ENCODE measurements at regions not wholly inside any gene's neighbourhood (a gene's known extent, or its start where the extent isn't known, plus 50 kb on each side); places are given as distances from the start of the nearest gene placed in this dataset.

DNA sequence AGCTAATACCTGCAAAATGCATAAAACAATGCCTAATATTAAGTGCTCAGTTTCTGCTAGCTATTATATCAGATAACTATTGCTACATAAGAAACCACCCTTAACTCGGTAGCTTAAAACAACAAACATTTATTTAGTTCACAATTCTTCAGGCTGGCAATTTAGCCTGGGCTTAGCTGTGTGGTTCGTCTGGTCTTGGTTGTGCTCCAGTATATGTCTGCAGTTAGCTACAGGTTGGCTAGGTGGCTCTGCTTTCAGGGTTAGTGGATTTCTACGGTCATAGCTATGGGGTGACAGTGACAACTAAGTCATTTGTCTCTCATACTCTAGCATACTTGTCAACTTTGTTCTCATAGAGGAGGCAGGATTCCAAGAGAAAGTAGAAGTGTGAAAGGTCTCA lies 61.8 kb upstream of the NRP1 start:
- Mint-ChIP-seq H3K36me3 (ENCODE audit: insufficient read depth in 1 of 3, low read depth in 3 of 3) (peaks cover 0 to 11% (median 7%) of the 10 kb centered on the region in 3 experiments; a peak in 2 of 7 replicates), H3K27ac (no peak overlapping the region), H3K4me3 (no peak overlapping the region), H3K4me1 (0 out of 4 replicates have a peak, but pooled peaks cover 0 to 5% of the 10 kb centered on the region in 2 experiments), H3K27me3 (ENCODE audit: low read depth) (no peaks in the 10 kb centered on the region; the same call in 1 of the 2 replicates), H3K9me3 (peaks cover 11 to 14% of the 10 kb centered on the region in 2 experiments; a peak in 4 of 5 replicates)
- no peak overlapping the region for H2BK15ac ChIP-seq (ENCODE audit: low read depth, low read length)
- no peak overlapping the region for H3K14ac ChIP-seq (ENCODE audit: insufficient read depth, low read length)
- H3K4ac ChIP-seq (ENCODE audit: low read depth, low read length), result no peak overlapping the region
- H4K5ac ChIP-seq (ENCODE audit: insufficient read length, low read depth, low read length), result no peak overlapping the region
- no peaks in the 10 kb centered on the region for H3K27me3 ChIP-seq (ENCODE audit: insufficient read depth, low read length)
- H4K8ac ChIP-seq (replicated peaks; ENCODE audit: insufficient read length, low read depth, low read length), result no peak overlapping the region
- H3K27ac ChIP-seq (ENCODE audit: insufficient read length, low read depth, low read length), result no peak overlapping the region
- no peaks in the 10 kb centered on the region for H3K9me3 ChIP-seq (ENCODE audit: control insufficient read depth, low read depth, low read length)
- H4K91ac ChIP-seq (ENCODE audit: insufficient read length, low read depth, low read length), result no peak overlapping the region
- TF ChIP-seq, protein P1, sequence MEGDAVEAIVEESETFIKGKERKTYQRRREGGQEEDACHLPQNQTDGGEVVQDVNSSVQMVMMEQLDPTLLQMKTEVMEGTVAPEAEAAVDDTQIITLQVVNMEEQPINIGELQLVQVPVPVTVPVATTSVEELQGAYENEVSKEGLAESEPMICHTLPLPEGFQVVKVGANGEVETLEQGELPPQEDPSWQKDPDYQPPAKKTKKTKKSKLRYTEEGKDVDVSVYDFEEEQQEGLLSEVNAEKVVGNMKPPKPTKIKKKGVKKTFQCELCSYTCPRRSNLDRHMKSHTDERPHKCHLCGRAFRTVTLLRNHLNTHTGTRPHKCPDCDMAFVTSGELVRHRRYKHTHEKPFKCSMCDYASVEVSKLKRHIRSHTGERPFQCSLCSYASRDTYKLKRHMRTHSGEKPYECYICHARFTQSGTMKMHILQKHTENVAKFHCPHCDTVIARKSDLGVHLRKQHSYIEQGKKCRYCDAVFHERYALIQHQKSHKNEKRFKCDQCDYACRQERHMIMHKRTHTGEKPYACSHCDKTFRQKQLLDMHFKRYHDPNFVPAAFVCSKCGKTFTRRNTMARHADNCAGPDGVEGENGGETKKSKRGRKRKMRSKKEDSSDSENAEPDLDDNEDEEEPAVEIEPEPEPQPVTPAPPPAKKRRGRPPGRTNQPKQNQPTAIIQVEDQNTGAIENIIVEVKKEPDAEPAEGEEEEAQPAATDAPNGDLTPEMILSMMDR (conservative IDR thresholded peaks at IDR 0.05), result no peak
- no peak overlapping the region for H3K4me2 ChIP-seq (ENCODE audit: insufficient read depth, insufficient read length, low read length)
- no peak overlapping the region for H3K56ac ChIP-seq (ENCODE audit: insufficient read length, low read depth, low read length)
- H3K23ac ChIP-seq (ENCODE audit: insufficient read length, low read depth, low read length), result no peak overlapping the region
- no peak overlapping the region for H2BK12ac ChIP-seq (ENCODE audit: insufficient read length, low read depth, low read length)
- H3K18ac ChIP-seq (ENCODE audit: insufficient read length, low read depth, low read length), result no peak overlapping the region
- no peaks in the 10 kb centered on the region for H4K20me1 ChIP-seq (ENCODE audit: control insufficient read depth, insufficient read depth, insufficient read length)
- no peak overlapping the region for H2BK20ac ChIP-seq (ENCODE audit: low read depth, low read length, poor library complexity, severe bottlenecking)
- no peak overlapping the region for H2BK120ac ChIP-seq (ENCODE audit: low read depth, low read length, poor library complexity, severe bottlenecking)
- WGBS (ENCODE audit: extremely low coverage, insufficient read length, low lambda C conversion rate), result no CpG with 5 or more reads among the region's 3 CpGs
- no peak overlapping the region for H3T11ph ChIP-seq (ENCODE audit: low read length)
- H3K79me2 ChIP-seq (ENCODE audit: insufficient read depth, low read length), result no peaks in the 10 kb centered on the region
- no peak overlapping the region for H3K9ac ChIP-seq (ENCODE audit: extremely low read depth, insufficient read length, low read length)
- H2BK5ac ChIP-seq (ENCODE audit: insufficient read length, low read length), result no peak overlapping the region
- no peak for DNase-seq
- no peak overlapping the region for H2AK5ac ChIP-seq (ENCODE audit: insufficient read length, low read length)
- H3K79me1 ChIP-seq (ENCODE audit: insufficient read depth, low read depth, low read length, poor library complexity, severe bottlenecking), result no peaks in the 10 kb centered on the region
- no peaks in the 10 kb centered on the region for H3K23me2 ChIP-seq (ENCODE audit: insufficient read length, low read depth, low read length, poor library complexity, severe bottlenecking)
- H3K4me1 ChIP-seq (ENCODE audit: insufficient read depth, low read length), result no peaks in the 10 kb centered on the region
- no peak overlapping the region for H2AFZ ChIP-seq (ENCODE audit: low read length)

Measured in H9 (cell line).